HG03439 (cell line): ENCODE measurements at regions not wholly inside any gene's neighbourhood (a gene's known extent, or its start where the extent isn't known, plus 50 kb on each side); places are given as distances from the start of the nearest gene placed in this dataset.
"Not testable (repeated sequence)": the region's sequence is repeated elsewhere in the genome, so short reads cannot be mapped to it uniquely, and the experiment has no call there.

Experiments
- ATAC-seq: cut with Tn5 transposase; IDR thresholded peaks from one replicate; pipeline ENCODE4 v1.9.1; 2021; ENCODE audit warnings: mild to moderate bottlenecking, moderate library complexity; ENCODE audit not compliant: unreplicated experiment

- ATAC-seq, result no peak
Measured at GRCh38 chr16:31718998-31719397, 154.6 kb upstream of the ZNF267 start.

- ATAC-seq, result no peak
Measured at GRCh38 chr16:31727553-31727952, 146.1 kb upstream of the ZNF267 start.

GRCh38 chr16:31734265-31734664 lies 139.3 kb upstream of the ZNF267 start:
- no peak for ATAC-seq

GRCh38 chr16:31745098-31745497 lies 128.5 kb upstream of the ZNF267 start:
- ATAC-seq, result not testable (repeated sequence)

- no peak for ATAC-seq
Measured at GRCh38 chr16:31745900-31746299, 127.7 kb upstream of the ZNF267 start.

GRCh38 chr16:31754998-31755615 lies 118.5 kb upstream of the ZNF267 start:
- no peak for ATAC-seq

- no peak for ATAC-seq
Measured at GRCh38 chr16:31764103-31764502, 109.5 kb upstream of the ZNF267 start.

GRCh38 chr16:31767267-31767666 lies 106.3 kb upstream of the ZNF267 start:
- no peak for ATAC-seq

GRCh38 chr16:31780342-31780741 lies 93.3 kb upstream of the ZNF267 start:
- no peak for ATAC-seq

- ATAC-seq, result no peak
Measured at GRCh38 chr16:31785126-31785525, 88.5 kb upstream of the ZNF267 start.

GRCh38 chr16:31807086-31807485 lies 66.5 kb upstream of the ZNF267 start:
- no peak for ATAC-seq

- ATAC-seq, result no peak
Measured at GRCh38 chr16:31810863-31811262, 62.7 kb upstream of the ZNF267 start.

GRCh38 chr16:31816141-31816540 lies 57.5 kb upstream of the ZNF267 start:
- not testable (repeated sequence) for ATAC-seq

- no peak for ATAC-seq
Measured at GRCh38 chr16:31819386-31819785, 54.2 kb upstream of the ZNF267 start.

- no peak for ATAC-seq
Measured at GRCh38 chr16:31819948-31820347, 53.7 kb upstream of the ZNF267 start.
